ENCODE measurements at regions not wholly inside any gene's neighbourhood (a gene's known extent, or its start where the extent isn't known, plus 50 kb on each side); places are given as distances from the start of the nearest gene placed in this dataset.
"Not testable (repeated sequence)": the region's sequence is repeated elsewhere in the genome, so short reads cannot be mapped to it uniquely, and the experiment has no call there.

GRCh38 chr7:52571026-52571425 is 464.4 kb upstream of the POM121L12 start:
- no peak for DNase-seq

GRCh38 chr7:52569151-52569550 is 466.3 kb upstream of the POM121L12 start:
- no peak for DNase-seq

- DNase-seq: no peak
Observed at GRCh38 chr7:52565974-52566373, 469.5 kb upstream of the POM121L12 start.

GRCh38 chr7:52555805-52556204 is 479.6 kb upstream of the POM121L12 start:
- DNase-seq: no peak

GRCh38 chr7:52547308-52547910 is 488.0 kb upstream of the POM121L12 start:
- DNase-seq: no peak

- DNase-seq: not testable (repeated sequence)
Observed at GRCh38 chr7:52541198-52541765, 494.2 kb upstream of the POM121L12 start.

- no peak for DNase-seq
Observed at GRCh38 chr7:52540041-52540440, 495.4 kb upstream of the POM121L12 start.

- no peak for DNase-seq
Observed at GRCh38 chr7:52539414-52539813, 496.0 kb upstream of the POM121L12 start.

GRCh38 chr7:52537051-52537450 is 498.4 kb upstream of the POM121L12 start:
- DNase-seq: no peak

- DNase-seq: no peak
Observed at GRCh38 chr7:52525772-52526341, 509.6 kb upstream of the POM121L12 start.

GRCh38 chr7:52518869-52519268 is 516.6 kb upstream of the POM121L12 start:
- no peak for DNase-seq

GRCh38 chr7:52512656-52513055 is 522.8 kb upstream of the POM121L12 start:
- DNase-seq: no peak

GRCh38 chr7:52507546-52508255 is 527.7 kb upstream of the POM121L12 start:
- DNase-seq: no peak

GRCh38 chr7:52506325-52506724 is 529.1 kb upstream of the POM121L12 start:
- DNase-seq: no peak

GRCh38 chr7:52504561-52504960 is 530.9 kb upstream of the POM121L12 start:
- DNase-seq: no peak

GRCh38 chr7:52502281-52502680 is 533.2 kb upstream of the POM121L12 start:
- no peak for DNase-seq

GRCh38 chr7:52501696-52502095 is 533.7 kb upstream of the POM121L12 start:
- DNase-seq: no peak

GRCh38 chr7:52500841-52501240 is 534.6 kb upstream of the POM121L12 start:
- no peak for DNase-seq

GRCh38 chr7:52498366-52498765 is 537.1 kb upstream of the POM121L12 start:
- no peak for DNase-seq

GRCh38 chr7:52486267-52486666 is 549.2 kb upstream of the POM121L12 start:
- DNase-seq: no peak

- no peak for DNase-seq
Observed at GRCh38 chr7:52482076-52482475, 553.4 kb upstream of the POM121L12 start.

- DNase-seq: no peak
Observed at GRCh38 chr7:52481571-52481970, 553.9 kb upstream of the POM121L12 start.

- DNase-seq: no peak
Observed at GRCh38 chr7:52479990-52480389, 555.4 kb upstream of the POM121L12 start.

GRCh38 chr7:52475001-52475582 is 560.3 kb upstream of the POM121L12 start:
- DNase-seq: no peak
